Keratinocyte (primary cell): ENCODE measurements at regions not wholly inside any gene's neighbourhood (a gene's known extent, or its start where the extent isn't known, plus 50 kb on each side); places are given as distances from the start of the nearest gene placed in this dataset.

Source experiments
- CTCF ChIP-seq, 3 experiments: IDR thresholded peaks in 1 of 3; conservative IDR thresholded peaks in 1 of 3; optimal IDR thresholded peaks in 1 of 3; 2 replicates in 2 of 3; 3 replicates in 1 of 3; pipeline versions ENCODE3 to v1.5.1; 2011; ENCODE audit warnings: low read length in 3 of 3, mild to moderate bottlenecking in 3 of 3, moderate library complexity in 2 of 3, control low read depth in 1 of 3, inconsistent platforms in 1 of 3; ENCODE audit not compliant: insufficient read depth in 2 of 3; ENCODE audit errors: extremely low read depth in 1 of 3
- EZH2 ChIP-seq: IDR thresholded peaks from one replicate; pipeline ENCODE4 v1.6.1; 2012; ENCODE audit warnings: inconsistent platforms, mild to moderate bottlenecking, low read length, moderate library complexity

DNA sequence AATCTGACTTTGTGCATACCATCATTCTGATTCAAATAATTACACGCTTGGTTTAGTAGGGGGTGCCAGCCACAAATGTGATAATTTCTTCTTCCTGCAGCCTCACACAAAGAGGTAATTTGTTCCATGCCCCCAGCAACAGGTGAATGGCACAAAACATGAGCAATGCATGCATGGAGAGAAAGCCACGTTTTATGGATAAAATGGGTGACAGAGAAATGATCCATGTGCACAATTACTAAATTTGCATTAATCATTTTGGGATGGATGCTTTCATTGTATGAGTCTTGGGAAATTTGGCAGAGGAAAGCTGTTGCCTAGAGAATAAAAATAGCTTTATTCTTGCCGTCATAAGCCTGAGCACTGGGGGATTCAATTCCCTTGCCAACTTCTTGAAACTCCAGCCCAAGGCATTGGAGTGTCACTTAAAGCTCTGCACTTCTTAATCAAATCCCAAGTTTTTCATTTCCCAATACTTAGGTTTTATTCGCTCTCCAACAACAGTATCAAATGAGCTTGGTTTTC, 411.6 kb downstream of the GBE1 start:
- TF ChIP-seq CTCF (optimal IDR thresholded peaks at IDR 0.05 in 1 of 3, IDR thresholded peaks at IDR 0.05 in 1 of 3, conservative IDR thresholded peaks at IDR 0.05 in 1 of 3; ENCODE audit: extremely low read depth in 1 of 3, insufficient read depth in 2 of 3, low read length in 3 of 3) (no peak), EZH2 (no peak)
